Neural cell (in vitro differentiated cells): ENCODE measurements at regions not wholly inside any gene's neighbourhood (a gene's known extent, or its start where the extent isn't known, plus 50 kb on each side); places are given as distances from the start of the nearest gene placed in this dataset.

ENCODE experiments used
- EZH2 ChIP-seq: fragments of 200-600, 300-800 bp; shearing (Covaris generic), sonication (generic); IDR thresholded peaks from 2 replicates; pipeline ENCODE4 v1.6.1; 2014; ENCODE audit warnings: antibody characterized with exemption, low read length, borderline replicate concordance, mild to moderate bottlenecking; ENCODE audit not compliant: insufficient read depth, poor library complexity, severe bottlenecking
- TAF1 ChIP-seq: IDR thresholded peaks from 2 replicates; pipeline ENCODE4 v1.6.1; 2012; ENCODE audit warnings: low read depth
- TF ChIP-seq, protein P1 (sequence below): fragments of 450-650 bp; IDR thresholded peaks from 2 replicates; pipeline ENCODE4 v1.5.1; 2014; ENCODE audit warnings: antibody characterized with exemption, mild to moderate bottlenecking, moderate library complexity; ENCODE audit not compliant: poor library complexity, severe bottlenecking

DNA sequence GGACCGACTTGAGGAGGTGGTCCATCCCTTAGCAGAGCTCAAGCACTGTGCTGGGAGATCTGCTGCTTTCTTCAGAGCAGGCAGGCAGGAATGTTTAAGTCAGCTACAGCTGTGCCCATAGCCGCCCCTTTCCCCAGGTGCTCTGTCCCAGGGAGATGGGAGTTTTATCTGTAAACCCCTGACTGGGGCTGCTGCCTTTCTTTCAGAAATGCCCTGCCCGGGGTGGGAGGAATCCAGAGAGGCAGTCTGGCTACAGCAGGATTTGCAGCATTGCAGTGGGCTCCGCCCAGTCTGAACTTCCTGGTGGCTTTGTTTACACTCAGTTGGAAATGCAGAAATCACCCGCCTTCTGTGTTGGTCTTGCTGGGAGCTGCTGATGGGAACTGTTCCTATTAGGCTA lies 51.2 kb upstream of the SEMA3A start:
- TF ChIP-seq, protein P1, sequence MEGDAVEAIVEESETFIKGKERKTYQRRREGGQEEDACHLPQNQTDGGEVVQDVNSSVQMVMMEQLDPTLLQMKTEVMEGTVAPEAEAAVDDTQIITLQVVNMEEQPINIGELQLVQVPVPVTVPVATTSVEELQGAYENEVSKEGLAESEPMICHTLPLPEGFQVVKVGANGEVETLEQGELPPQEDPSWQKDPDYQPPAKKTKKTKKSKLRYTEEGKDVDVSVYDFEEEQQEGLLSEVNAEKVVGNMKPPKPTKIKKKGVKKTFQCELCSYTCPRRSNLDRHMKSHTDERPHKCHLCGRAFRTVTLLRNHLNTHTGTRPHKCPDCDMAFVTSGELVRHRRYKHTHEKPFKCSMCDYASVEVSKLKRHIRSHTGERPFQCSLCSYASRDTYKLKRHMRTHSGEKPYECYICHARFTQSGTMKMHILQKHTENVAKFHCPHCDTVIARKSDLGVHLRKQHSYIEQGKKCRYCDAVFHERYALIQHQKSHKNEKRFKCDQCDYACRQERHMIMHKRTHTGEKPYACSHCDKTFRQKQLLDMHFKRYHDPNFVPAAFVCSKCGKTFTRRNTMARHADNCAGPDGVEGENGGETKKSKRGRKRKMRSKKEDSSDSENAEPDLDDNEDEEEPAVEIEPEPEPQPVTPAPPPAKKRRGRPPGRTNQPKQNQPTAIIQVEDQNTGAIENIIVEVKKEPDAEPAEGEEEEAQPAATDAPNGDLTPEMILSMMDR: no peak
- TF ChIP-seq TAF1: no peak
- TF ChIP-seq EZH2: no peak
